H1 (cell line): ENCODE measurements at regions not wholly inside any gene's neighbourhood (a gene's known extent, or its start where the extent isn't known, plus 50 kb on each side); places are given as distances from the start of the nearest gene placed in this dataset.

Experiments used
- ASH2L ChIP-seq: fragments of 200-600, 300-600 bp; sonication (generic); IDR thresholded peaks from one replicate; pipeline ENCODE4 v1.7.1; 2017; ENCODE audit warnings: low read length
- BCL11A ChIP-seq, 2 experiments: IDR thresholded peaks; one replicate each; pipeline ENCODE4 v1.6.1; 2011; ENCODE audit warnings: low read depth in 2 of 2, low read length in 2 of 2, mild to moderate bottlenecking in 2 of 2
- CREB1 ChIP-seq: IDR thresholded peaks from 2 replicates; pipeline ENCODE4 v1.6.1; 2012; ENCODE audit warnings: inconsistent platforms
- HDAC6 ChIP-seq: IDR thresholded peaks from one replicate; pipeline ENCODE4 v1.7.1; 2012; ENCODE audit warnings: low read depth, mild to moderate bottlenecking, inconsistent platforms, low read length, moderate library complexity
- KDM1A ChIP-seq: fragments of 200-600, 300-600 bp; sonication (generic); IDR thresholded peaks from 2 replicates; pipeline ENCODE4 v1.7.1; 2016; ENCODE audit warnings: mild to moderate bottlenecking, low read length, borderline replicate concordance
- KDM5A ChIP-seq: fragments of 200-600 bp; IDR thresholded peaks from 2 replicates; pipeline ENCODE4 v1.7.1; 2012; ENCODE audit warnings: mild to moderate bottlenecking, low read length, inconsistent platforms, mixed read lengths
- NRF1 ChIP-seq: IDR thresholded peaks from 2 replicates; pipeline ENCODE4 v1.6.1; 2011; ENCODE audit warnings: mild to moderate bottlenecking, low read depth, low read length, improper control_type of control experiment
- SAP30 ChIP-seq: fragments of 300-600 bp; sonication (generic); IDR thresholded peaks from 2 replicates; pipeline ENCODE4 v1.7.1; 2012; ENCODE audit warnings: low read length, moderate library complexity, mild to moderate bottlenecking, inconsistent platforms; ENCODE audit not compliant: insufficient read depth, insufficient replicate concordance
- SP4 ChIP-seq: IDR thresholded peaks from 2 replicates; pipeline ENCODE4 v1.6.1; 2012; ENCODE audit warnings: low read length, inconsistent platforms
- SUZ12 ChIP-seq: fragments of 200-600 bp; sonication (generic); IDR thresholded peaks from 2 replicates; pipeline ENCODE4 v1.6.1; 2012; ENCODE audit warnings: mild to moderate bottlenecking, inconsistent platforms, low read length, moderate library complexity, mixed read lengths
- TF ChIP-seq, protein P1 (sequence below): fragments of 300-600 bp; sonication (generic); IDR thresholded peaks from 2 replicates; pipeline ENCODE4 v1.7.1; 2012; ENCODE audit warnings: low read length, moderate library complexity, mild to moderate bottlenecking, inconsistent platforms; ENCODE audit not compliant: insufficient replicate concordance

DNA sequence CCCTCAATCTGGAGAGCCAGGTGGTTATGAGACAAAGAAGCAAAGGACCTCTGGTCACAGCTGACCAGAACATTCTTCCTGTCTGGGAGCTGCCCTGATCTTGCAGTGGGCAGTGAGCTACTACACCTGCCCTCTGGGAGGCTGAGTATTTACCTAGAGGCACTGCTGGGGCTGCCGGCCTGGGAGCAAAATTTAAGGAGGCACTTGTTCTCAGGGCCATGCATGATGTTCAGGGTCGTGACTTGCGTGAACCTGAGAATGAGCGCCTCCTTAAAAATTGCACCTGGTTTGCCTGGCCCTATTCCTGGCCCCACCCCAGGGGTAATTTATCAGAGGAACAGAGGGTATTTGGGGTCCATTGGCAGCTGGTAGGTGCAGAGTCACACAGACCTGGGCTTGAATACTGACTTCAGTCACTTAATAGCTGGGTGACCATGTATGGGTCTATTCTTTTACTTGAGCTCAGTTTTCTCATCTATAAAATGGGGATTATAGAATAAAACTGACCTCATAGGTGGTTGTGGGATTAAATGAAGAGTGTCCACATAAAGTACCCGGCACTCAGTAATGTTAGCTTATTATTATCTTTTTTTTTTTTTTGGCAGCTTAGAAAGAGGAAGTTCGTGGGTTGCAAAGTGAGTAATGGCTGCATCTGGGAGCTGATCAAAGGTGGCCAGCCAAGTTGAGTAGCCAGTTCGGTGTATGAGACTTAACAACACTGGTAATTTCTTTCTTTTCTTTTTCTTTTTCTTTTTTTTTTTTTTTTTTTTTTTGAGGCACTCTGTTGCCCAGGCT, 107.4 kb upstream of the MED13L start (continued):
- TF ChIP-seq, protein P1, sequence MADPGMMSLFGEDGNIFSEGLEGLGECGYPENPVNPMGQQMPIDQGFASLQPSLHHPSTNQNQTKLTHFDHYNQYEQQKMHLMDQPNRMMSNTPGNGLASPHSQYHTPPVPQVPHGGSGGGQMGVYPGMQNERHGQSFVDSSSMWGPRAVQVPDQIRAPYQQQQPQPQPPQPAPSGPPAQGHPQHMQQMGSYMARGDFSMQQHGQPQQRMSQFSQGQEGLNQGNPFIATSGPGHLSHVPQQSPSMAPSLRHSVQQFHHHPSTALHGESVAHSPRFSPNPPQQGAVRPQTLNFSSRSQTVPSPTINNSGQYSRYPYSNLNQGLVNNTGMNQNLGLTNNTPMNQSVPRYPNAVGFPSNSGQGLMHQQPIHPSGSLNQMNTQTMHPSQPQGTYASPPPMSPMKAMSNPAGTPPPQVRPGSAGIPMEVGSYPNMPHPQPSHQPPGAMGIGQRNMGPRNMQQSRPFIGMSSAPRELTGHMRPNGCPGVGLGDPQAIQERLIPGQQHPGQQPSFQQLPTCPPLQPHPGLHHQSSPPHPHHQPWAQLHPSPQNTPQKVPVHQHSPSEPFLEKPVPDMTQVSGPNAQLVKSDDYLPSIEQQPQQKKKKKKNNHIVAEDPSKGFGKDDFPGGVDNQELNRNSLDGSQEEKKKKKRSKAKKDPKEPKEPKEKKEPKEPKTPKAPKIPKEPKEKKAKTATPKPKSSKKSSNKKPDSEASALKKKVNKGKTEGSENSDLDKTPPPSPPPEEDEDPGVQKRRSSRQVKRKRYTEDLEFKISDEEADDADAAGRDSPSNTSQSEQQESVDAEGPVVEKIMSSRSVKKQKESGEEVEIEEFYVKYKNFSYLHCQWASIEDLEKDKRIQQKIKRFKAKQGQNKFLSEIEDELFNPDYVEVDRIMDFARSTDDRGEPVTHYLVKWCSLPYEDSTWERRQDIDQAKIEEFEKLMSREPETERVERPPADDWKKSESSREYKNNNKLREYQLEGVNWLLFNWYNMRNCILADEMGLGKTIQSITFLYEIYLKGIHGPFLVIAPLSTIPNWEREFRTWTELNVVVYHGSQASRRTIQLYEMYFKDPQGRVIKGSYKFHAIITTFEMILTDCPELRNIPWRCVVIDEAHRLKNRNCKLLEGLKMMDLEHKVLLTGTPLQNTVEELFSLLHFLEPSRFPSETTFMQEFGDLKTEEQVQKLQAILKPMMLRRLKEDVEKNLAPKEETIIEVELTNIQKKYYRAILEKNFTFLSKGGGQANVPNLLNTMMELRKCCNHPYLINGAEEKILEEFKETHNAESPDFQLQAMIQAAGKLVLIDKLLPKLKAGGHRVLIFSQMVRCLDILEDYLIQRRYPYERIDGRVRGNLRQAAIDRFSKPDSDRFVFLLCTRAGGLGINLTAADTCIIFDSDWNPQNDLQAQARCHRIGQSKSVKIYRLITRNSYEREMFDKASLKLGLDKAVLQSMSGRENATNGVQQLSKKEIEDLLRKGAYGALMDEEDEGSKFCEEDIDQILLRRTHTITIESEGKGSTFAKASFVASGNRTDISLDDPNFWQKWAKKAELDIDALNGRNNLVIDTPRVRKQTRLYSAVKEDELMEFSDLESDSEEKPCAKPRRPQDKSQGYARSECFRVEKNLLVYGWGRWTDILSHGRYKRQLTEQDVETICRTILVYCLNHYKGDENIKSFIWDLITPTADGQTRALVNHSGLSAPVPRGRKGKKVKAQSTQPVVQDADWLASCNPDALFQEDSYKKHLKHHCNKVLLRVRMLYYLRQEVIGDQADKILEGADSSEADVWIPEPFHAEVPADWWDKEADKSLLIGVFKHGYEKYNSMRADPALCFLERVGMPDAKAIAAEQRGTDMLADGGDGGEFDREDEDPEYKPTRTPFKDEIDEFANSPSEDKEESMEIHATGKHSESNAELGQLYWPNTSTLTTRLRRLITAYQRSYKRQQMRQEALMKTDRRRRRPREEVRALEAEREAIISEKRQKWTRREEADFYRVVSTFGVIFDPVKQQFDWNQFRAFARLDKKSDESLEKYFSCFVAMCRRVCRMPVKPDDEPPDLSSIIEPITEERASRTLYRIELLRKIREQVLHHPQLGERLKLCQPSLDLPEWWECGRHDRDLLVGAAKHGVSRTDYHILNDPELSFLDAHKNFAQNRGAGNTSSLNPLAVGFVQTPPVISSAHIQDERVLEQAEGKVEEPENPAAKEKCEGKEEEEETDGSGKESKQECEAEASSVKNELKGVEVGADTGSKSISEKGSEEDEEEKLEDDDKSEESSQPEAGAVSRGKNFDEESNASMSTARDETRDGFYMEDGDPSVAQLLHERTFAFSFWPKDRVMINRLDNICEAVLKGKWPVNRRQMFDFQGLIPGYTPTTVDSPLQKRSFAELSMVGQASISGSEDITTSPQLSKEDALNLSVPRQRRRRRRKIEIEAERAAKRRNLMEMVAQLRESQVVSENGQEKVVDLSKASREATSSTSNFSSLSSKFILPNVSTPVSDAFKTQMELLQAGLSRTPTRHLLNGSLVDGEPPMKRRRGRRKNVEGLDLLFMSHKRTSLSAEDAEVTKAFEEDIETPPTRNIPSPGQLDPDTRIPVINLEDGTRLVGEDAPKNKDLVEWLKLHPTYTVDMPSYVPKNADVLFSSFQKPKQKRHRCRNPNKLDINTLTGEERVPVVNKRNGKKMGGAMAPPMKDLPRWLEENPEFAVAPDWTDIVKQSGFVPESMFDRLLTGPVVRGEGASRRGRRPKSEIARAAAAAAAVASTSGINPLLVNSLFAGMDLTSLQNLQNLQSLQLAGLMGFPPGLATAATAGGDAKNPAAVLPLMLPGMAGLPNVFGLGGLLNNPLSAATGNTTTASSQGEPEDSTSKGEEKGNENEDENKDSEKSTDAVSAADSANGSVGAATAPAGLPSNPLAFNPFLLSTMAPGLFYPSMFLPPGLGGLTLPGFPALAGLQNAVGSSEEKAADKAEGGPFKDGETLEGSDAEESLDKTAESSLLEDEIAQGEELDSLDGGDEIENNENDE: no peak
- TF ChIP-seq SAP30: no peak
- TF ChIP-seq NRF1: no peak
- no peak for TF ChIP-seq HDAC6
- TF ChIP-seq SUZ12: no peak
- TF ChIP-seq BCL11A (IDR thresholded peaks at IDR 0.05; ENCODE audit: low read depth in 2 of 2, low read length in 2 of 2): no peak
- TF ChIP-seq ASH2L: no peak
- TF ChIP-seq KDM5A: no peak
- TF ChIP-seq SP4: no peak
- no peak for TF ChIP-seq CREB1
- 0 out of 2 replicates have a peak, but pooled peaks have one; percentile 46 for TF ChIP-seq KDM1A
